T-helper 22 cell (primary cell): ENCODE measurements at regions not wholly inside any gene's neighbourhood (a gene's known extent, or its start where the extent isn't known, plus 50 kb on each side); places are given as distances from the start of the nearest gene placed in this dataset.

Source experiments
- DNase-seq: peaks from one replicate; pipeline ENCODE4 v3.0.0-alpha.2; 2020; ENCODE audit warnings: low read depth

DNA sequence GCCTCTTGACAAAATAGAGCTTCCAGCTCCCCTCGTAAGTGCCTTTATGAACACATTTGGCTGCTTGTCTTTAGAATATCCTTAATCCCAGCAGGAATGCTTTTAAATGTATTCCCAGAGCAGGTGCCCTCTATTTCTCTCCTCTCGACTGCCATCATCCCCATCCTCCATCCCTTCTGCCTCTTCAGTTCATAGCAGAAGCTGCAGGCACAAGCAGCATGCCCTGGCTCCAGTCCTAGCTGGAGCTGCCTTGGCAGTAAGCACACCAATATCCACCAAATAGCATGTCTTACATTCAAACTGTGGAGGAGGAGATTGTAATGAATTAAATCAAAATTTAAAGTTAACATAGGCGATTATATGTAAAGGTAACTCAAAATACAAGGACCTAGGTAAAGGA, 891.3 kb upstream of the SLC39A10 start:
- DNase-seq: no peak

- DNase-seq: no peak
These were observed 906.1 kb upstream of the SLC39A10 start for GRCh38 chr2:194750926-194751325.

- DNase-seq: no peak
These were observed 911.4 kb upstream of the SLC39A10 start for GRCh38 chr2:194745557-194746146.

DNA sequence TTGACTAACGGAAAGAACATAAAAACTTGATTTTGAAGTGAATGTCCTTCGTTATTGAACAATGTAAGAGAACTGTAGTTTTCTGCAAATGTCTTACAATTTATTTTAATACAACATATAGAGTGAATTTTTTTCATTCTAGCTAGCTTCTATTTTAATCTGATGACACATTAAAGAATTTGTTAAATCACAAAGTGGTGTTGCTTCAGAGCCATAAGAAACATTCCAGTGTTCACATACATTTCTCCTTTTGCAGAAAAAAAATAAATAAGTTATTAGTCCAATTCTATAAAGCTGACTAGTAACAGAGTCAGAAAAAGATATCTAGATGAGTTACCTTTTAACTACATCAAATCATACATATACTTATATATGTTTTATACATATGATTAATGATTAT, 914.3 kb upstream of the SLC39A10 start:
- DNase-seq: no peak

DNA sequence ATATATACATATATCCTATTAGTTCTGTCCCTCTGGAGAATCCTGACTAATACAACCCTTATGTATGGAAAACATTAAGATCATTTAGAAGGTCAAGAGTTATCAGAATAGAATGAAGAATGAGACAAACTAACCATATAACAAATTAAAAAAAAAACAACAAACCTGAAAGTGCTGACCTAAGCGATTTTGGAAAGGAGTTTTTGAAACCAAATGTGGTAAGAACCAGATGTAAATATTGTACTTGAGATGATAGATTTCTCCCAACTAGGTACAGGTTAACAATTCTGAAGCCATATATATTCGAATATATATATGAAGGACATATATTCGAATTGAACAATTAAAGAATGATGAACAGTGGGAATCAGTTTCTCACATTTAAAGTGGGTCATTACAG, 917.8 kb upstream of the SLC39A10 start:
- no peak for DNase-seq

- no peak for DNase-seq
These were observed 921.0 kb upstream of the SLC39A10 start for GRCh38 chr2:194735837-194736542.

DNA sequence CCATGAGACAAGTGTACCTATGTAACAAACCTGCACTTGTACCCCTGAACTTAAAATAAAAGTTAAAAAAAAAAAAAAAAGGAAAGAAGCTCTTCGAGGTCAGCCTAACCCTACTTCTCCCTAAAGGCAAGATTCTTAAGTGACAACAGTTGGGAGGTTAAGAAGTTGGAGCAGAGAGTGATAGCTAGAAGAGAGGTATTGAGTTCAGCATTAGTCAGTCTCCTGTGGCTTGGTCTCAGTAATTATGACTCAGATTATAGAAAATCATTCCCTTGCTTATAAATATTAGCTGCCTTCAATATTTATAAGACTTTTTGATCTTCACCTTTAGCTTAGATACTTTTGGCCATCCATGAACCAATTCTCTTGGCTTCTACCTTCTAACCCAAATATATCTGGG, 926.8 kb upstream of the SLC39A10 start:
- no peak for DNase-seq

DNA sequence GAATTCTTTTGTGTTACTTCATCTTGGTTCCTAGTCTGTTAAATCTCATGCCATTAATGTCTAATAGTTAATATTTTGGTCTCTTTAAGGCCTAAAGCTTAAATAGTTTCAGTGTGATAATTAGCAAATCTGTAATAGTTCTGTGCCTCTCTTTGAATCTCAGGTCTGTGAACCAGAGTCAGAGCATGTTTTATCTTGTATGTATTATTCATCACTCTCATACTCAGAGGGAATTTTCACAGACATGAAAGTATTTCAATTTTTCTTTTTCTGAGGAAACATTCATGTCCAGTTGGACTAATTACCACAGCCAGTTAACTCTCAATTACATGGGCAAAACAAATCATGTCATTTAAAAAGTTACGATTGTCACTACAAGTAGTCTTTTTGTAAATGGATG, 931.9 kb upstream of the SLC39A10 start:
- DNase-seq: no peak

DNA sequence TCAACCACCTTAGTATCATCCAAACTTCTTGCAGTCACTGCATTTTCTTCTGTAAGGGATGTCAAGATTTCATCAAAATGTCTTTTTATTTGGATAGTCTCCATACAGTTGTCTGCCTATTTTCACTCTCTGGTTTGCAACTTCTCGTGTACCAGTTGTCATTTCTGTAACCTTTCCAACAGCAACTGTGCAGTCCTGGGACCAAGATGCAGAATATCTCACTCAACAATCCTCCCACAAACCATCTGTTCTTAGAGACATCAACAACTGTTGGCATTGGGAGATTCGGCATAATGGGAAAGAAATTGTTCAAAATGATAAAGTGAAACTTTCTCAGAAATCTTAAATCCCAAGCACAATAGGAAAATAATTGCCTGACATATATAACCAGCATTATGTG, 933.6 kb upstream of the SLC39A10 start:
- no peak for DNase-seq

GRCh38 chr2:194721227-194721626, 935.8 kb upstream of the SLC39A10 start:
- no peak for DNase-seq

DNA sequence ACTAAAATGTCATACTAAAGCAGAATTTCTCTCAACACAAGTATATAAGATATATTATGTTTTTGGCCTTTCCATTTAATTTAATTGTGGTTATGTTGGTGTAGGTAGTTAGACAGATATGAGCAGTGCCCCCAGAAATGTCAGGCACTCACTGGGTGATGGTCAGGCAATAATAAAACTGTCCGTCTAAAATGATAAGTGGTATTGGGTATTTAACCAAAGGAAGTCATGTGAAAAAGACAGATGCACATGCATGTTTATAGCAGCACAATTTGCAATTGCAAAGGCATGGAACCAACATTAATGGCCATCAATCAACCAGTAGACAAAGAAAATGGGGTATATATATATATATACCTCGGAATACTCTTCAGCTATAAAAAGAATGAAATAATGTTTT, 936.6 kb upstream of the SLC39A10 start:
- no peak for DNase-seq

DNA sequence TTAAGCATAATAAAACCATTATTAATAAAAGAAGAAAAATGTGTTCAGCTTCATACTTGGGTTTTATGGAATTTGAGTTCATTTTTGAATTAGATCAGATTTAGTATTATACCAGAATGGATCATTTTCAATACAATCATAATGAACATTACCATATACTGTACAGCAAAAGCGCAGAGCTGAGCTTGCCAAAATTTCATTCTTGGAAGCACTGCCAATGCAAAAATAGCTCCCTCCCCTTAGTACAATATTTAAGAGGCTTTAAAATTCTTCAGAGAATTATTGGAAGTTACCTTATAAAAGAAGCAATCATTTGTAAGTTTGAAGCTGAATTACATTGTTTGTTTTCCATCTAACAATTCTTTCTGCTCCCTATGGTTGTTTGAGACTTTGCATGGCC, 938.1 kb upstream of the SLC39A10 start:
- DNase-seq: no peak

DNA sequence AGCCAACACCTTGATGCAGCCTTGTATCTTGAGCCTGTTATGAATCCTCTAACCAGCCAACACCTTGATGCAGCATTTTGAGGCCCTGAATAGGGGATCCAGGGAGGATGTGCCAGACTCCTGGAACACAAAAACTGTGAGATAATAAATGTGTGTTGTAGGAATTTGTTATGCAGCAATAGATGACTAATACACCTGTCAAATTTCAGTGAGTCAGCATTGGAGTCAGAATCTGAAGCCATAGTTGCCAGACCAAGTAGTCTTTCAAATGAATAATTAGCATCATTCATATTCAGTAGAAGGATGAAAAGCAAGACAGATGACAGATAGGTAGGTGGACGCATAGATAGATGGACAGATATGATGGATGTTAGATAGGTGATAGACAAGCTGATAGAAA, 942.5 kb upstream of the SLC39A10 start:
- no peak for DNase-seq

DNA sequence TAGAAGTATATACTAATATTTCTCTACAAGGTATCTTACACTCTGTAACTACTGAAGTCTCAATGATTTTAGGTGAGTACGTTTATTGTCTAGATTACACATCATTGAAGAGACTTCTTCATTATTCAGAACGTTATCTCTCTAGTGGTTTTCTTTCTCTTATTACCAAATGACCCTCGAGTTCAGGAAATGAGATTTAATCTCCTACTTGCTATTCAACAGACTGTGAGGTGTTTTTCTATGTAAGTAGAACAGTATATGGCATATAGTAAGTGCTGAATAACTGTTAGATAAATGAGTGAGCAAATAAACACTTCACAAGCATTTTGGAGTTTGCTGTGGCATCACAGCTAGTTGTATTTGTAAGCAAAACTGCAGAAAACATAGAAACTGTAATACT, 947.2 kb upstream of the SLC39A10 start:
- no peak for DNase-seq

DNA sequence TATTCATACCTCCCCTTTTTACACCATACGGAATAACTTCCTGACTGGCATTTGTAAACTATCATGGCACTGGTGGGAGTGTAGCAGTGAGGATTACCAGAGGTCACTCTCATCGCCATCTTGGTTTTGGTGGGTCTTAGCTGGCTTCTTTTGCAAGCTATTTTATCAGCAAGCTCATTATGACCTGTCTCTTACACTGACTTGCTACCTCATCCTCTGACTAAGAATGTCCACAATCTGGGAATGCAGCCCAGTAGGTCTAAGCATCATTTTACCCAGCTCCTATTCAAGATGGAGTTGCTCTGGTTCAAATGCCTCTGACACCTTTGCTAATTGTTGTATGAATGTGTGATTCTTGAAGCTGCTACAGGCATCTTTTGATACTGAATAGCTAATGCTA, 950.8 kb upstream of the SLC39A10 start:
- no peak for DNase-seq

GRCh38 chr2:194705398-194705797, 951.6 kb upstream of the SLC39A10 start:
- DNase-seq: no peak

- no peak for DNase-seq
These were observed 956.3 kb upstream of the SLC39A10 start for GRCh38 chr2:194700726-194701125.

- DNase-seq: no peak
These were observed 956.9 kb upstream of the SLC39A10 start for GRCh38 chr2:194700116-194700515.

DNA sequence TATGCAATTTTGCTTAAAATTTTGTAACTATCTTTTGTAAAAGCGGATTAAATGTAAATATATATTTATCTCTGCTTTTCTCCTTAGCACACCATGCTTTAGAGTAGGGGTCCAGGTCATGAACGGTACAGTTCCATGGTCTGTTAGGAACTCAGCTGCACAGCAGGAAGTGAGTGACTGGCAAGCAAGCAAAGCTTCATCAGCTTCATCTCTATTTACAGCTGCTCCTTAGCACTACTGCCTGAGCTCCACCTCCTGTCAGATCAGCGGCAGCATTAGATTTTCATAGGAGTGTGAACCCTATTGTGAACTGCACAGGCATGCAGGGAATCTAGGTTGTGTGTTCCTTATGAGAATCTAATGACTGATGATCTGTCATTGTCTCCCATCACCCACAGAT, 959.0 kb upstream of the SLC39A10 start:
- no peak for DNase-seq

DNA sequence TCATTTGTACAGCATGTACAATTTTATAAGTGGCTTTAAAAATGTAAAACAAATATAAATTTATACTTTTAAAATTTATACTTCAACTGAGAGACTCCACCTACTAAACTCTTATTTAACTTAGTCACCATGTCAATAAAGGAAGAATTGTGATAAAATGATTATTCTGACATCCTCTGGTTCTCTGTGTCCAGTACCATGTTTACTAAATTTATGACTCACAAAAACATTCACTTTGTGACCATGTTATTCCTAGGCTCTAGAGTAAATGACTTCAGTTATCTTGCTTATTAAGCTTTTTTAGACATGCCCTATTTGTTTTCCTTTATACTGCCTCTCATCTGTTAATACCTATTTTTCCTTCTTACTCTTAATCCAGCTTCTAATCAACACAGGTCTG, 959.6 kb upstream of the SLC39A10 start:
- no peak for DNase-seq

GRCh38 chr2:194696690-194697089, 960.3 kb upstream of the SLC39A10 start:
- DNase-seq: no peak

DNA sequence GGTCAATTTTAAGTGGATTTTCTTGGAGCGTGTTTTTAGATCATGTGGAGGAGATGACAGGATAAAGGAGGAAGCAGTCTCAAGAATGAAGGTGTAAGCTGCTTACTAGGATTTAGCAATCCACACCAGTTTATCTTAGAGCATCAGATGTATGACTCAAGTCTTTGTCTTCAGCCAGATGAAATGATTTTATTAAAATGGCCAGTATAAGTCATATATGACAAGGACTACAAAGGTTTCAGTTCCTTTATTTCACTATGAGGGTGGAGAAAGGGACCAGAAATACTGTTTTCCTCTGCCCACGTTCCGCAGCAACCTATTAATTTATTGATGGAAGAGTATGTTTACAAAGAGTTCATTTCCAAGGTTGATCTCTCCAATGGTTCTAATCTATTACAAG, 970.5 kb upstream of the SLC39A10 start:
- no peak for DNase-seq

GRCh38 chr2:194674043-194674442, 983.0 kb upstream of the SLC39A10 start:
- DNase-seq: no peak

DNA sequence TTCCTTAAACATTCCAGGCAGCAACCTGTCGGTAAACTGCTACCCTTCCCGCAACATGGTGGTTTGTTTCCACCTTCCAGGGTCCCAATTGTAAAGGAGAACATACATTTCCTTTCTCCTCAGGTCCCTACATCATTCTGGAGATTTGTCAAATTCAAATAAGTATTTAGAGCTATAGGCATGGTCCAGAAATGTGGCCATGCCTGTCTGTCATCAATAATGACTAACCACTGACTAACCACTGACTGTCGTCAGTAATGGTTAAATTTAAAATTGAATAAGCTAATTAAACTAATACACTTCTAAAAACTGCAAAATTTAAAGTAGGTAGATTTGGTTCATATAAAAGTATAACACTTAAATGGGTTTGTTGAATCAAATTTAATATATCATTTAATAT, 984.0 kb upstream of the SLC39A10 start:
- DNase-seq: no peak
